ENCODE measurements at regions not wholly inside any gene's neighbourhood (a gene's known extent, or its start where the extent isn't known, plus 50 kb on each side); places are given as distances from the start of the nearest gene placed in this dataset.
"Not testable (repeated sequence)": the region's sequence is repeated elsewhere in the genome, so short reads cannot be mapped to it uniquely, and the experiment has no call there.

DNA sequence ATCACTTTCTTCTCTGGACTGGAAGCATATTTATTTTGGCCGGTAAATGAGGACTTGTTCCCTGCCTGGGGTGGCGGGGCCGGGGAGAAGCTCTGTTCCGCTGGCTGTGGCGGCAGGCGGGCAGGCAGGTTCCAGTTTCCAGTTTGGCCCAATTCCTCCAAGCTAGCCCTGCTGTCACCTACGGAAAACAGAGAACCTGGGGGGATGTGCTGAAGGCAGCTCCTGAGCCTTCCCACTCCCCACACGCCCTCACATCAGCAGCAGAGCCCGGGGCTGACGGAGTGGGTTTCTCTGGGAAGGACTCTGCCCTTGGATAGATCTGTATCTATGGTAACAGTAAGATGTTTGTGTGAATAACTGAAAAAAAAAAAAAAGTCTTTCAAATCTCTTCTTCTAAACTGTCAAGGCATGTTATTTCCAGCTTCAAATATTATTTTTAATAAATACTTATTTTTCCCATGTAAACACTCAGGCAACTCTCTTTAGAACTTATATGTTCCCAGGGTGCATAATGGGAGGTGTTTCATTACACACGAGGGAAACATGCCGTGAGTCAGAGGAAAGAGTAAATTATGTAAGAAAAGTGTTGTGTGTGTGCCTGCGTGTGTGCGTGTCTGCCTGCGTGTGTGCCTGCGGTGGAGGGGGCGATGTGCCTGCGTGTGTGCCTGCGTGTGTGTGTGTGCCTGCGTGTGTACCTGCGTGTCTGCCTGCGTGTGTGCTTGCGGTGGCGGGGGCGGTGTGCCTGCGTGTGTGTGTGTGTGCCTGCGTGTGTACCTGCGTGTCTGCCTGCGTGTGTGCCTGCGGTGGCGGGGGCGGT lies 116.1 kb upstream of the ZNF516 start:
- DNase-seq (ENCODE audit: low read depth in 1 of 2, low spot score in 1 of 2) = no peak

- DNase-seq (ENCODE audit: low read depth in 1 of 2, low spot score in 1 of 2) = no peak
These were observed 115.0 kb upstream of the ZNF516 start for GRCh38 chr18:76610012-76610411.

DNA sequence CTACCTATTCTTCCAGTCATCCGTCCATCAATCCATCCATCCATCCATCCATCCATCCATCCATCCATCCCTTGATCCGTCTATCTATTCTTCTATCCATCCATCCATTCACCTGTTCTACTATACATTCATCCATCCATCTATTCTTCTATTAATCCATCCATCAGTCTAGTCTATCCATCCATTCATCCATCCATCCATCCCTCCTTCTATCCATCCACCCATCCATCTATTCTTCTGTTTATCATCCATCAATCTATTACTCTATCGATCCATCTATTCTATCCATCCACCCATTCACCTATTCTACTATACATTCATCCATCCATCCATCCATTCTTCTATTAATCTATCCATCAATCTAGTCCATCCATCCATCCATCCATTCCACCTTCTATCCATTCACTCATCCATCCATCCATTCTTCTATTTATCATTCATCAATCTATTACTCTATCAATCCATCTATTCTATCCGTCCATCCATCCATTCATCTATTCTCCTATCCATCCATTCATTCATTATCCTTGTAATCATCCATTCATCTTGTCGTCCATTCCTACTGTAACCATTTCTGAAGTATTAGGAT lies 110.4 kb upstream of the ZNF516 start:
- no peak for DNase-seq (ENCODE audit: low read depth in 1 of 2, low spot score in 1 of 2)

- no peak for DNase-seq (ENCODE audit: low read depth in 1 of 2, low spot score in 1 of 2)
These were observed 109.8 kb upstream of the ZNF516 start for GRCh38 chr18:76604935-76605240.

- DNase-seq (ENCODE audit: low read depth in 1 of 2, low spot score in 1 of 2) = no peak
These were observed 109.3 kb upstream of the ZNF516 start for GRCh38 chr18:76604108-76604934.

- DNase-seq (ENCODE audit: low read depth in 1 of 2, low spot score in 1 of 2) = no peak
These were observed 107.1 kb upstream of the ZNF516 start for GRCh38 chr18:76602191-76602590.

GRCh38 chr18:76600076-76600475 lies 105.0 kb upstream of the ZNF516 start:
- not testable (repeated sequence) for DNase-seq (ENCODE audit: low read depth in 1 of 2, low spot score in 1 of 2)

- DNase-seq (ENCODE audit: low read depth in 1 of 2, low spot score in 1 of 2) = no peak
These were observed 99.9 kb upstream of the ZNF516 start for GRCh38 chr18:76594966-76595365.

DNA sequence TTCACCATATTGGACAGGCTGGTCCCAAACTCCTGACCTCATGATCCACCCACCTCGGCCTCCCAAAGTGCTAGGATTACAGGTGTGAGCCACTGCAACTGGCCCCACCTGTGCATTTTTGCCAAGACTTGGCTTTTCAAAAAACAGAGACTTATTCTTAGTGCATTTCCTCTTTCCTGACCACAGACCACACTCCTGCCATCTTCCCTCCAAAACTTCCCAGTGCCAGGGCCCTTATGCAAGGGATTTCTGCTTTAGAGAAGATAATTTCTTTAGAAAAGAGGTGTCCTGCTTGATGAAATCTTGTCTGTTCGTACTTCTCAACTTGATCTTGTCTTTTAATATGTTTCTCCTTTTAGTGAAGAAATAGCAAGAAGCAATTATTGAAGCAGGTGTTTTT lies 98.8 kb upstream of the ZNF516 start:
- DNase-seq (ENCODE audit: low read depth in 1 of 2, low spot score in 1 of 2) = no peak

GRCh38 chr18:76592981-76593381 lies 97.9 kb upstream of the ZNF516 start:
- DNase-seq (ENCODE audit: low read depth in 1 of 2, low spot score in 1 of 2) = no peak

DNA sequence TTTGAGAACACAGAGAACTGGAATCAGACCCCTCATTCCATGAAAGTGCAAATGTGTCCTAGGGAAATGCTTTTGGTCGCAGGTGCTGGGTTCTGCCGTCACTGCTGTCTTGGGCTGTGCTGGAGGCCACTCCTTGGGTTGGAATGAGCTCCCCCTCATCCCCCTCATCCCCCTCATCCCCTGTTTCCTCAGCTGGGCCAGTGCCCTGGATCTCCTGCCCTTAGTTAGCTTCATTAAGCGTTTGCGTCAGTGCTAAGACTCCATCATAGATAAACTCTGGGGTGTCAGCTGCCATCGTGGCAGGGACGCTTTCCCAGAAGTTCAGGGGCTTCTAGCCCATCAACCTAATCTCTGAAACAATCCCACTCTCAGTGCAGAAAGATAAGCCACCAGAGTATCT lies 97.1 kb upstream of the ZNF516 start:
- DNase-seq (ENCODE audit: low read depth in 1 of 2, low spot score in 1 of 2) = no peak

DNA sequence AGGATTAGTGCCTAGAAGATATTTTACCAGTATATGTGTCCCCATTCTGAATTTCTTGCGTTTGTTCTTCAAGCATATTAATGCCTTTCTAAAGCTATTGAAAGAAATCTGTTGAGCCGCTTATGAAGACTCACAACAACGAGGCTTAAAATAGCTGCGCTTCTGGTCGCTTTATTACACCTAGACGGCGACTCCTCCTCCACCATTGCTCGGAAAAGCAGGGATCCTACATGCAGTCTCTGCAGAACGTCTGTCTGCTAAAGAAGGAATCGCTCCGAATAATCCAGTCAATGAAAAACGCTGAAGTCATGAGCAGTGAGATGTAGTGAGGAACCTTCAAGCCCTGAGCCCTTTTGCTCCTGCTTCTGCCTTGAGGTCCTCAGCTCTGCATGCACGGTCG lies 94.8 kb upstream of the ZNF516 start:
- DNase-seq (ENCODE audit: low read depth in 1 of 2, low spot score in 1 of 2) = no peak

DNA sequence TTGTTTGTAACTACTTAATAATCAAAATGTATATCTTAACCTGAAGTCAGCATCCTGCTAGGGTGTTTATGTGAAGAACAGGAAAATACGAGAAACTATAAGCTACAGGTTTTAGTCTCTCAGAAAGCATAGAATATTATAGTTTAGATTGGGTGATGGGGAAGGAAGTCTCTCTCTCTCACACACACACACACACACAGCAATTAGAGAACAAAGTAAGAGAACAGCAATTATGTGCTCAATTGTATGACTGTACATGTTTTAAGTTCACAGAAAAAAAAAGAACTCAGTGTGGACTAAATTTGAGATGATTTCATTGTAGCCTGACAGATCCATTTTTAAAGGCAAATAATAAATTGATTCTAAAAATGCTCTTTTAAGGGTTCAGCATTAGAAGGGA lies 94.3 kb upstream of the ZNF516 start:
- no peak for DNase-seq (ENCODE audit: low read depth in 1 of 2, low spot score in 1 of 2)

DNA sequence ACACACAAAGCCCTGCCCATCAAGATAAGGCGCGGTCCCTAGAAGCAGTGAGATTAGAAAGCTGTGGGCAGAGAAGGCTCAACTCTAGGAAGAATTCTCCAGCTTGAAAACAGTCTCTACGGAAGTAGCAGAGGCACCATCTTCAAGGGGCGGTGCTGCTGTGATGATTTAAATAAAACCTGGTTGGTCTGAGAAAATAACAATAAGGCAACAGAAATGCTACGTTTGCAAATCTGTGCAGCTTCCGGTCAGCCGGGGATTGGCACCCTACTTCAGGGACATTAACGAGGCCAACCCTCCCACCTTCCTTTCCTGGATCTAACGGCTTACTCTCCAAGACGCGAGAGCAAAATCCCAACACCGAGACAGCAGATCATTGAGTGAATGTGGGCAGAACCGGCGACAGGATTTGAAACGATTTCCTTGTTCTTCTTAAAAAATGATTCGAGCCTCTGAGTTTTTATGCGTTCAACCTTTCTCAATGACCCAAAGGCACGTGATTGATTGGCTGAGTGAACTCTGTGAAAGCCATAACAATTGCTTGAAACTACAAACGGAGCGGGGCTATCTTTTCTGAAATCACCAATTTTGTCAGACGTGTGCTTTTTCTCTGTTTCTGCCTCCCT lies 93.7 kb upstream of the ZNF516 start:
- DNase-seq (ENCODE audit: low read depth in 1 of 2, low spot score in 1 of 2) = no peak

GRCh38 chr18:76587879-76588271 lies 92.8 kb upstream of the ZNF516 start:
- no peak for DNase-seq (ENCODE audit: low read depth in 1 of 2, low spot score in 1 of 2)

DNA sequence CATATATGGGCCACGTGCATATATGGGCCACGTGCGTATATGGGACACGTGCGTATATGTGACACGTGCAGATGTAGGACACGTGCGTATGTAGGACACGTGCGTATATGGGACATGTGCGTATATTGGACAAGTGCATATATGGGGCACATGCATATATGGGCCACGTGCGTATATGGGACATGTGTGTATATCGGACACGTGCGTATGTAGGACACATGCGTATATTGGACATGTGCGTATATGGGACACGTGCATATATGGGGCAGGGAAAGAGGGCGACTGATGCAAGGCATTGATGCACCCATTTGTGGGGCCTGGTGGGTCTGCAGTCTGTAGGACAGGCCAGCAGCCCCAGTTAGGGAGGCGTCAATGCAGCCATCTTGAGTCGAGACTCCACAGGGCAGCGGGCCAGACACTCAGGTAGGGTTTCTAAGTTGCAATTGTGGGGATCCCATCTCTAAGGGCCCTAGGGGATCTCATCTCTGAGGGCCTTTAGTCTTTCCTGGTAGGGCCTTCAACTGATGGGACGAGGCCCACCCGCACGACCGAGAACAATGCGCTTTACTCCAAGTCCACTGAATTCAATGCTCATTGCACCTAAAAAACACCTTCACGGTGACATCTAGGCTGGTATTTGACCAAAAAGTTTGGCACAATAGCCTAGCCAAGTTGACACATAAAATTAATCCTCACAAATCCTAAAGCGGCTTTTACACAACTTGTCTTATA lies 92.3 kb upstream of the ZNF516 start:
- DNase-seq (ENCODE audit: low read depth in 1 of 2, low spot score in 1 of 2) = no peak

DNA sequence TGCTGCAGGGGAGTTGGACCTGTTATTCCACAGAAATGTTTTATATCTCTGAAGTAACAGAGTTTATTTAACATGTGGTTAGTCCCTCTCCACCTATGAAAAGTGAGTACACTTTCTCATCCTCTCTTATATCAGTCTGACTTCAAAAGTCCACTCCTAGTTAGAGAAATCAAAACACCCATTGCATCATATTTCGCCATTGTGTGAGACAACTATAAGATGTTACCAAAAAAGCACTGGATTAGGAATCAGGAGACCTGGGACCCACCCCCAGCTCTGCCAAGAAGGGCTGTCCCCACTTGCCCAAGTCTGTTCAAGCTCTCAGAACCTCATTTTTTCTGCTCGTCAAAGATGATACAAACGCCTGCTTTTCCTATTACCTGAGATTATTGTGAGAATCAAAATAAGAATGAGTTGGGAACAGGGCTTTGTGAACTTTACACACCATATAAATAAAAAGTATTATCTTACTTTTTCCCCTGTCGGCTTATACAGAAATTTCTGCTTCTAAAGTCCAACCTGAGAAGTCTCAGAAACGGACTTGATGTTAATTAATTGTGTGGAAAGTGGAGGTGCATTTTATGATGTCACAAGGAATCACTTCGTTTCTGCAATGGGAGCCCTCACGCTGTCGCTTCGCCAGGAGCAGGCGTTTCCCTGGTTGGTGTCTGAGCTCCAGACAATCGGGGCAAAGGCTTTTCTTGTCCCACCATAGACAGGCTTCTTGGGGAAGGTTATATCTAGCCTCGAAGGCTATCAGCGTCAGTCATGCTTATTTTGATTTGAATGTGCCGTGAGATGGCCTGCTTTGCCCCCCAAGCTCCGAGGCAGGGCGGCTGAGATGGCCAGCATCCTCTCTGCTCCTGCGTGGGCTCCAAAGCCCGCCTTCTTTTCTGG lies 89.6 kb upstream of the ZNF516 start:
- DNase-seq (ENCODE audit: low read depth in 1 of 2, low spot score in 1 of 2) = no peak

DNA sequence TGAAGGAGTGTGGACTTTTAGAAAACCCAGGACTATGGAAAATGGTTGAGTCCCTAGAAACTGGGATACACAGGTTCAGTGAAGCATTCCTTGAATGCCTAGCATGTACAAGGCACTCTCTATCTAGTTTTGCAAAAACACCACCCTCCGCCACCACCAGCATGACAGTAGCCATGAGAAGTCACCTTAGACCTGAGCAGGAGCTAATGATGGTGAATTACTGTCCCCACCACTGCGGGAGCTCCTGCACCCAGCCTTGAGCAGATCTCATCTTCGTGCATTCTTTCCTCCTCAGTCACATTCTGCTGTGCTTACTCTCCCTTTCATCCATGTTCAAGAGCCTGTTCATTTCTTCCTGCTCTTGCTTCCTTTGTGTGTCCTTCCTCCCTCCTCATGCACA lies 86.2 kb upstream of the ZNF516 start:
- no peak for DNase-seq (ENCODE audit: low read depth in 1 of 2, low spot score in 1 of 2)

GRCh38 chr18:76580288-76580962 lies 85.4 kb upstream of the ZNF516 start:
- no peak for DNase-seq (ENCODE audit: low read depth in 1 of 2, low spot score in 1 of 2)

DNA sequence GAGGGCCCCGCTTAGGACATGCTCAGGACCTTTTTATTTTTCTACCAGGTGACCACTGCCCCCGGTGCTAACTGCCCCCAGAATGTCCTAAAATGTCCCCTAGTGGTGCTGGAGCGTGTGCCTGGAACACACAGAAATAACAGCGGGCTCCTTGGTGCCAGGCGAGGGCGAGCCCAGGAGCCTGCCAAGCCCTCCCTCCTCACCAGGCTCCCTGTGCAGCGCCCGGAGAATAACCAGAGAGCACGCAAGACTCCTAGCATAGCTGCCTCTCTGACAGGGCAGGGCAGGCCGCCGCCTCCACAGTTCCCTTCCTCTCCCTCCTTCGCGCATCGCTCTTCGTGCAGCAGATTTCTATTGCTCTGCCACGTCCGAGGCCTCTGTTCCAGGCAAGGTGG lies 84.3 kb upstream of the ZNF516 start:
- no peak for DNase-seq (ENCODE audit: low read depth in 1 of 2, low spot score in 1 of 2)

All from activated T-helper 1 cell treated with anti-CD3 and anti-CD28 coated beads, Interleukin-2, amount 50 U/mL, for 16 hours (primary cell).